ENCODE measurements at regions not wholly inside any gene's neighbourhood (a gene's known extent, or its start where the extent isn't known, plus 50 kb on each side); places are given as distances from the start of the nearest gene placed in this dataset.

DNA sequence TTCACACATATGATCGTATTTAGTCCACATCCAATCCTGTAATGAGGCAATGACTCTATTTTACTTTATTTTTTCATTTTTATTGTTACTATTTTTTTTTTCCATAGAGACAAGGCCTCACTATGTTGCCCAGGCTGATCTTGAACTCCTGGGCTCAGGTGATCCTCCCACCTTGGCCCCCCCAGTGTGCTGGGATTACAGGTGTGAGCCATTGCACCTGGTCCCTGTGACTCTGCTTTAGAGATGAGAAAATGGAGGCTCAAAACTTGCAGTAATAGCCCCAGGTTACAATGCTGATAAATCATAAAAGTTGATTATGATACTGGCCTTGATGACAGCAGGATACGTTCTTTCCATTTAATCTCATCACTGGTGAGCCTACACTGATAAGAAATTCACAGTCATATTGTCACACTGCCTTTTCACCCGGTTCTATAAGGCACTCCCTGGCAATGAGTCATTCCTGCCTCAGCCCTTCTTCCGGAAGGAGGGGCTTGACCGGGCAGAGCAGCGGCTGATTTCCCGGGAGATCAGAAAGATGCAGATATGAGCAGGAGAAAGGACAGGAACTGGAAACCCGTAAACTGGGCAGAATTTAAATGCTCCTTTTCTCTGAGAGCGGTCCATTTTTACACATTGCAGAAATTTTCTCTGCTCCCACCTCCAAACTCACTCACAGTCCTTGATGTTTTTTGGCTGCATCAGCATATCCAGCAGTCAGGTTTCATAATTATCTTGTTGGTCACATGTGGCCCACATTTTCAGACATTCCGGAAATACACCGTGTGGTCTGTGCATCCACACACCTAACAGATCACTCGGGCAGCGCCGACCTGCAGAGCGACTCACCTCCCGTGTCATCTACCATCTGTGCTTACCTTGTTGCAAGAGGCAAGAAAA lies 616.4 kb downstream of the EFNB2 start:
- no peak for FAIRE-seq
- DNase-seq (ENCODE audit: insufficient read length, low spot score), result no peak
- TF ChIP-seq TAF1 (IDR thresholded peaks at IDR 0.05; ENCODE audit: low read depth, low read length) (no peak), SPI1 (IDR thresholded peaks at IDR 0.05; ENCODE audit: low read depth, low read length) (no peak), POU2F2 (IDR thresholded peaks at IDR 0.05; ENCODE audit: low read depth, low read length) (no peak), POLR2A (IDR thresholded peaks at IDR 0.05; ENCODE audit: low read depth, low read length) (no peak), PAX5 (IDR thresholded peaks at IDR 0.05; ENCODE audit: insufficient read depth, low read length, severe bottlenecking) (no peak), POLR2AphosphoS5 (IDR thresholded peaks at IDR 0.05; ENCODE audit: low read depth, low read length) (no peak)

DNA sequence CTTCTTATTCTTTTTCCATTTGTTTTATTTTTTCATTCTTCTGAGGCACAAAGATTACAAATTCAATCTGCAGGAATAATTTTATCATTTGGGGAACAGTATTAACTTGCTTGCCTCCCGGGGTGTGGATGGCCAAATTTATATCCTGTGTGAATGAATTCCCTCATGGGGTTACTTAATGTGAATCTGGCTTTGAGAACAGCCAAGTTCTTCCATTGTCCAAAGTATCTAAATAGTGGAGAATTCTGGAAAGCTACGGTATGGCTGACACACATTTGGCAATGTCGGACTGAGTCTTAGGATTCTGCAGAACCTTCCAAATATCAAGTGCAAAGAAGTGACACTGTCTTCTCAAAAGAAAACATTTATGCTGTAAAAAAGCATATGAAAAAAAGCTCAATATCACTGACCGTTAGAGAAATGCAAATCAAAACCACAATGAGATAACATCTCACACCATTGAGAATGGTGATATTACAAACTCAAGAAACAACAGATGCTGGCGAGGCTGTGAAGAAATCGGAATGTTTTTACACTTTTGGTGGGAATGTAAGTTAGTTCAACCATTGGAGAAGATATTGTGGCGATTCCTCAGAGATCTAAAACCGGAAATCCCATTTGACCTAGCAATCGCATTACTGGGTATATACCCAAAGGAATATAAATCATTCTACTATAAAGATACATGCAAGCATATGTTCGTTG lies 620.2 kb downstream of the EFNB2 start:
- DNase-seq (ENCODE audit: insufficient read length, low spot score) (no peak), FAIRE-seq (no peak)
- TF ChIP-seq POU2F2 (IDR thresholded peaks at IDR 0.05; ENCODE audit: low read depth, low read length) (no peak), PAX5 (IDR thresholded peaks at IDR 0.05; ENCODE audit: insufficient read depth, low read length, severe bottlenecking) (no peak), TAF1 (IDR thresholded peaks at IDR 0.05; ENCODE audit: low read depth, low read length) (no peak), SPI1 (IDR thresholded peaks at IDR 0.05; ENCODE audit: low read depth, low read length) (no peak), POLR2A (IDR thresholded peaks at IDR 0.05; ENCODE audit: low read depth, low read length) (no peak), POLR2AphosphoS5 (IDR thresholded peaks at IDR 0.05; ENCODE audit: low read depth, low read length) (no peak)

- TF ChIP-seq POU2F2 (IDR thresholded peaks at IDR 0.05; ENCODE audit: low read depth, low read length) (no peak), PAX5 (IDR thresholded peaks at IDR 0.05; ENCODE audit: insufficient read depth, low read length, severe bottlenecking) (no peak), POLR2A (IDR thresholded peaks at IDR 0.05; ENCODE audit: low read depth, low read length) (no peak), SPI1 (IDR thresholded peaks at IDR 0.05; ENCODE audit: low read depth, low read length) (no peak), POLR2AphosphoS5 (IDR thresholded peaks at IDR 0.05; ENCODE audit: low read depth, low read length) (no peak), TAF1 (IDR thresholded peaks at IDR 0.05; ENCODE audit: low read depth, low read length) (no peak)
- no peak for FAIRE-seq
- DNase-seq (ENCODE audit: insufficient read length, low spot score), result no peak
Measured at GRCh38 chr13:105914291-105915036, 621.0 kb downstream of the EFNB2 start.

- TF ChIP-seq PAX5 (IDR thresholded peaks at IDR 0.05; ENCODE audit: insufficient read depth, low read length, severe bottlenecking) (no peak), TAF1 (IDR thresholded peaks at IDR 0.05; ENCODE audit: low read depth, low read length) (no peak), SPI1 (IDR thresholded peaks at IDR 0.05; ENCODE audit: low read depth, low read length) (no peak), POLR2A (IDR thresholded peaks at IDR 0.05; ENCODE audit: low read depth, low read length) (no peak), POU2F2 (IDR thresholded peaks at IDR 0.05; ENCODE audit: low read depth, low read length) (no peak)
- DNase-seq (ENCODE audit: insufficient read length, low spot score) (no peak), FAIRE-seq (no peak)
Measured at GRCh38 chr13:105908586-105908985, 626.9 kb downstream of the EFNB2 start.

DNA sequence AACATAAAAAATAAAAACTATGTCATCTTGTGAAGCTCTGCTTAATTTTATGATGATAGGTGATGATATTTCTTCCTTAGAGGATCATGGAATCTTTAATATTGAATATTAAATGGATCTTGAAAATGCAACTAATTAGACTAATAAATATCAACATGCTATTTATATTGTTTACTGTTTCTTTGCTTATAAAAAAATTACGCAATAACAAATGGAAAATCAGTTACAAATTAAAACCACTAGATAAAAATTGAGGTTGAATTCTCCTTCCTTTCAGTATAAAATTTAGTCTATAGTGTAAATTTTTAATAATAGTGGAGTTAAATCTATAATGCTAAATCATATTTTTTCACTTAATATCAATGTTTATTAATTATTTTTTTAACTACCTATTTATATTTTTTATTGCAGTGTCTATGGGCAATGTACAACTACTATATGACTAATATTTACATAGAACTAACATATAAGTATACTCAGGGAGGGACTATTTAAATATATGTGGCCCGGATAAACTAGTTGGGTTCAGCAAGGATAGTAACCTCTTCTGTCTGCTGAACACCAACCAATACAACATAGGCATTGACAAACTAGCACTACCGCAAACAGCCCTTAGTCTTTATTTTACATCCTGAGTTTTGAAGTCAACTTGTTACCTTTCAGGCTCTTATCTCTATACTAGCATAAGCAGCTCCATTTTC lies 628.0 kb downstream of the EFNB2 start:
- TF ChIP-seq TAF1 (IDR thresholded peaks at IDR 0.05; ENCODE audit: low read depth, low read length) (no peak), POU2F2 (IDR thresholded peaks at IDR 0.05; ENCODE audit: low read depth, low read length) (no peak), SPI1 (IDR thresholded peaks at IDR 0.05; ENCODE audit: low read depth, low read length) (no peak), POLR2A (IDR thresholded peaks at IDR 0.05; ENCODE audit: low read depth, low read length) (no peak), PAX5 (IDR thresholded peaks at IDR 0.05; ENCODE audit: insufficient read depth, low read length, severe bottlenecking) (no peak), POLR2AphosphoS5 (IDR thresholded peaks at IDR 0.05; ENCODE audit: low read depth, low read length) (no peak)
- DNase-seq (ENCODE audit: insufficient read length, low spot score) (no peak), FAIRE-seq (no peak)

GRCh38 chr13:105906746-105907145 lies 628.7 kb downstream of the EFNB2 start:
- FAIRE-seq, result no peak
- DNase-seq (ENCODE audit: insufficient read length, low spot score), result no peak
- TF ChIP-seq POLR2A (IDR thresholded peaks at IDR 0.05; ENCODE audit: low read depth, low read length) (no peak), PAX5 (IDR thresholded peaks at IDR 0.05; ENCODE audit: insufficient read depth, low read length, severe bottlenecking) (no peak), POLR2AphosphoS5 (IDR thresholded peaks at IDR 0.05; ENCODE audit: low read depth, low read length) (no peak), SPI1 (IDR thresholded peaks at IDR 0.05; ENCODE audit: low read depth, low read length) (no peak), POU2F2 (IDR thresholded peaks at IDR 0.05; ENCODE audit: low read depth, low read length) (no peak), TAF1 (IDR thresholded peaks at IDR 0.05; ENCODE audit: low read depth, low read length) (no peak)

DNA sequence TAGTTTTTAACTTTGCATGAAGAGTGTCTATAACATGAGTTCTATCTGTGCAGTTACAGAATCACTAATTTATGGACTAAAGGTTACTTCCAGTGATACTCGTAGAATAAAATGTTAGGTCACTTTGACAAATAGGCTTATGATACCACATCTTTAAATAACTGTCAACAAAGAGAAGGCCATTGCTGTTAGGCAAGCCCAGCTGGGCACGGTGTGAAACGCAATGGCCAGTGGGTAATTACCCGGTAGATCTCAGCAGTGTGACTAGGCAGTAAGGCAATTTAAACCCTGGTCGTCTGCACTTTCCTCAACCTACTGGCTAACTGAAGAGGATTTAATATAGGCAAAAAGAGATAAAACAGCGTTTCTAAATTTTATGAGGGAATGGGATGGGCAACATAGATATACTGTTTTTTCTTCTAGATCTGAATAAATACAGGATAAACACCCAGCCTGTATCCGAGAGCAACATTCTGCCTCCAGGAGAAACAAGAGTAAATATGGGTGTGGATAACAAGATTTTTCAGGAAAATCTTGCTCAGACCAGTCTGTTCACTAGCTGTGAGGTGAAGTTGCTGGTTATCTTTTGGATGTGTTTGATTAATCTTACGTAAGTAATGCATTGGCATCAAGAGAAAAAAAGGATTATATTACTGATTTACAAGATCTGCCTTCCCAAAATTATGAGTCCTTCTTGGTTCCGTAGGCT lies 631.3 kb downstream of the EFNB2 start:
- FAIRE-seq, result no peak
- no peak for DNase-seq (ENCODE audit: insufficient read length, low spot score)
- TF ChIP-seq POLR2A (IDR thresholded peaks at IDR 0.05; ENCODE audit: low read depth, low read length) (no peak), TAF1 (IDR thresholded peaks at IDR 0.05; ENCODE audit: low read depth, low read length) (no peak), PAX5 (IDR thresholded peaks at IDR 0.05; ENCODE audit: insufficient read depth, low read length, severe bottlenecking) (no peak), POLR2AphosphoS5 (IDR thresholded peaks at IDR 0.05; ENCODE audit: low read depth, low read length) (no peak), SPI1 (IDR thresholded peaks at IDR 0.05; ENCODE audit: low read depth, low read length) (no peak), POU2F2 (IDR thresholded peaks at IDR 0.05; ENCODE audit: low read depth, low read length) (no peak)

- DNase-seq (ENCODE audit: insufficient read length, low spot score), result no peak
- TF ChIP-seq SPI1 (IDR thresholded peaks at IDR 0.05; ENCODE audit: low read depth, low read length), result no peak
- no peak for TF ChIP-seq TAF1 (IDR thresholded peaks at IDR 0.05; ENCODE audit: low read depth, low read length)
- FAIRE-seq, result no peak
Measured at GRCh38 chr13:105902396-105902795, 633.1 kb downstream of the EFNB2 start.

Data from GM12891 (cell line).